ENCODE measurements at regions not wholly inside any gene's neighbourhood (a gene's known extent, or its start where the extent isn't known, plus 50 kb on each side); places are given as distances from the start of the nearest gene placed in this dataset.

DNA sequence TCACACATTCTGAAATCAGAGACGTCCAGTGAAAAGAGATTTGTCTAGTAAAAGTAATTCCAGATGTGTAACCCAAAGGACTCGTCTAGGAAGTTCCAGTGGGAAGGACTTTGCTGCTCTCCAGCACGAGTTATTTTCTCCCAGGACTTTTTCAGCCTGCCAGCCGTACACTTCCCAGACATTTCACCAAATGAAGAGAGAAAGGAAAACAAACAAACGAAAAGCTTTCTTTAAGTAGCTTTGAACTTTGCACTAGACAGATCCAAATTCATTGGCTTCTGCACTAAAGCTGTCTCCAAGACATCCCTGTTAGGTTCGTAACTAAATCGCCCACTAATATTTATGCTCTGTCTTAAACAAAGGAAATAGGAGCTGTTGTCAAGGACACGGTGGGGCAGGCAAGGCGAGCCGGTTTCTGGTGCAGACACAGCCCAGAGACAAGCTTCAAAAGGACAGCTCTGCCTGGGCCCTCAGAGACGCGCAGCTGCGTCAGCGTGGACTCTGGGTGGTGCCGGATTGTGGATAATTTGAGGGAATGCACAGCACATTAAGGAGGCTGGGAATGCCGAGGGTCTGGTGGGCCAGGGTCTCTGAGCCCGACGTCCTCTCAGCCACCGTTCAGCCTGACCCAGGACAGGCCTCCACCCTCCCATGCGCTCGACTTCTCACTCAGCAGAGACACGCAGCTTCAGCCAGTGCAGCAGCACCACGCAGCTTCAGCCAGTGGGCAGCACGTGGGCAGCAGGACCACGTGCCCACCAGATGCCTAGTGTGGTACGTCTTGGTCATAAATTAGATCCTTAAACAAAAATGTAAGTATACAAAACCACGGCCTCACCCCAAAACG lies 64.1 kb upstream of the INSIG1 start:
- FAIRE-seq (no peak), DNase-seq (ENCODE audit: low read depth, low spot score) (no peak)
- Histone ChIP-seq H4K20me1 (replicated peaks; ENCODE audit: control insufficient read depth, extremely low read depth, insufficient read depth, low read length) (no peaks in the 10 kb centered on the region), H3K9ac (replicated peaks; ENCODE audit: extremely low read depth, insufficient read depth, low read length) (no peak overlapping the region), H3K79me2 (ENCODE audit: control insufficient read depth, insufficient read depth, low read length) (no peaks in the 10 kb centered on the region), H3K9me3 (replicated peaks; ENCODE audit: control insufficient read depth, insufficient read depth, low read length) (no peaks in the 10 kb centered on the region), H3K9me1 (replicated peaks; ENCODE audit: control insufficient read depth, extremely low read depth, insufficient read depth, low read length) (no peaks in the 10 kb centered on the region), H2AFZ (ENCODE audit: low read depth, low read length) (no peak overlapping the region), H3K27ac (ENCODE audit: insufficient read depth, low read depth, low read length) (no peak overlapping the region), H3K36me3 (ENCODE audit: control insufficient read depth in 2 of 2, extremely low read depth in 1 of 2, insufficient read depth in 2 of 2, low read length in 2 of 2) (no peaks in the 10 kb centered on the region), H3K27me3 (ENCODE audit: control insufficient read depth in 2 of 2, insufficient read depth in 2 of 2, low read length in 2 of 2) (no peaks in the 10 kb centered on the region), H3K4me2 (ENCODE audit: insufficient read depth, low read length) (no peak overlapping the region), H3K4me3 (replicated peaks in 1 of 3; ENCODE audit: insufficient read depth in 1 of 3, low read depth in 1 of 3, low read length in 3 of 3) (no peak overlapping the region), H3K4me1 (ENCODE audit: control insufficient read depth, extremely low read depth, insufficient read depth, low read length) (no peaks in the 10 kb centered on the region)
- TF ChIP-seq CTCF (IDR thresholded peaks at IDR 0.05; ENCODE audit: extremely low read depth in 1 of 2, insufficient read depth in 1 of 2, low read depth in 1 of 2, low read length in 2 of 2) (no peak), JUN (IDR thresholded peaks at IDR 0.05; ENCODE audit: borderline replicate concordance, insufficient read depth, insufficient read length, low read depth) (no peak)
- TF ChIP-seq, protein P1, sequence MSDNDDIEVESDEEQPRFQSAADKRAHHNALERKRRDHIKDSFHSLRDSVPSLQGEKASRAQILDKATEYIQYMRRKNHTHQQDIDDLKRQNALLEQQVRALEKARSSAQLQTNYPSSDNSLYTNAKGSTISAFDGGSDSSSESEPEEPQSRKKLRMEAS (IDR thresholded peaks at IDR 0.05; ENCODE audit: insufficient read depth, insufficient read length) = no peak
- no TSS peak for BruUV-seq (replicated peaks)
- ChIA-PET POLR2A (no interaction called here), CTCF (interaction anchor here (0.6 to 1.5 kb wide), 4 partner anchors 18 to 146 kb away, joined by 3 to 4 read pairs (median 4); no protein-coding TSS in a partner anchor)
- intact Hi-C loops (cut with micrococcal nuclease) (loop anchor here (1.0 kb wide), 1 partner anchor 112 kb away; no protein-coding TSS in a partner anchor), dilution Hi-C loops (cut with MboI; ENCODE audit: extremely low pct_ligation_motif_present, low sequenced_read_pairs) (no loop called here)

GRCh38 chr7:155234158-155234492 lies 63.6 kb upstream of the INSIG1 start:
- CTCF ChIA-PET = interaction anchor here (0.9 to 1.5 kb wide), 2 partner anchors 19 to 111 kb away, joined by 3 to 4 read pairs; no protein-coding TSS in a partner anchor
- FAIRE-seq = no peak
- dilution Hi-C loops (cut with MboI; ENCODE audit: extremely low pct_ligation_motif_present, low sequenced_read_pairs) = no loop called here

More at GRCh38 chr7:155234158-155234492, 63.6 kb upstream of the INSIG1 start:
- Histone ChIP-seq H2AFZ (ENCODE audit: low read depth, low read length) (no peak overlapping the region), H3K9ac (replicated peaks; ENCODE audit: extremely low read depth, insufficient read depth, low read length) (no peak overlapping the region), H3K4me1 (ENCODE audit: control insufficient read depth, extremely low read depth, insufficient read depth, low read length) (no peaks in the 10 kb centered on the region), H3K4me2 (ENCODE audit: insufficient read depth, low read length) (no peak overlapping the region), H3K4me3 (replicated peaks in 1 of 3; ENCODE audit: insufficient read depth in 1 of 3, low read depth in 1 of 3, low read length in 3 of 3) (no peak overlapping the region), H3K79me2 (ENCODE audit: control insufficient read depth, insufficient read depth, low read length) (no peaks in the 10 kb centered on the region), H3K27ac (ENCODE audit: insufficient read depth, low read depth, low read length) (no peak overlapping the region), H3K9me1 (replicated peaks; ENCODE audit: control insufficient read depth, extremely low read depth, insufficient read depth, low read length) (no peaks in the 10 kb centered on the region), H3K9me3 (replicated peaks; ENCODE audit: control insufficient read depth, insufficient read depth, low read length) (no peaks in the 10 kb centered on the region), H3K36me3 (ENCODE audit: control insufficient read depth in 2 of 2, extremely low read depth in 1 of 2, insufficient read depth in 2 of 2, low read length in 2 of 2) (no peaks in the 10 kb centered on the region), H3K27me3 (ENCODE audit: control insufficient read depth in 2 of 2, insufficient read depth in 2 of 2, low read length in 2 of 2) (no peaks in the 10 kb centered on the region), H4K20me1 (replicated peaks; ENCODE audit: control insufficient read depth, extremely low read depth, insufficient read depth, low read length) (no peaks in the 10 kb centered on the region)
- DNase-seq (ENCODE audit: low read depth, low spot score) = no peak
- POLR2A ChIA-PET = no interaction called here
- TF ChIP-seq FOS (IDR thresholded peaks at IDR 0.05; ENCODE audit: borderline replicate concordance, insufficient read depth, low read length) (no peak), JUN (IDR thresholded peaks at IDR 0.05; ENCODE audit: borderline replicate concordance, insufficient read depth, insufficient read length, low read depth) (no peak), MYC (IDR thresholded peaks at IDR 0.05; ENCODE audit: low read depth, low read length) (no peak), CTCF (IDR thresholded peaks at IDR 0.05; ENCODE audit: extremely low read depth in 1 of 2, insufficient read depth in 1 of 2, low read depth in 1 of 2, low read length in 2 of 2) (no peak), GATA2 (IDR thresholded peaks at IDR 0.05; ENCODE audit: insufficient read depth, insufficient read length, low read depth, low read length) (no peak), EZH2 (IDR thresholded peaks at IDR 0.05; ENCODE audit: borderline replicate concordance, low read depth, low read length, severe bottlenecking) (no peak), POLR2A (IDR thresholded peaks at IDR 0.05; ENCODE audit: low read depth, low read length) (no peak), POLR2AphosphoS5 (IDR thresholded peaks at IDR 0.05; ENCODE audit: insufficient read depth, low read depth, low read length) (no peak)
- TF ChIP-seq, protein P1 (IDR thresholded peaks at IDR 0.05; ENCODE audit: insufficient read depth, insufficient read length) = no peak
- intact Hi-C loops (cut with micrococcal nuclease) = loop anchor here (1.0 kb wide), 1 partner anchor 111 kb away; no protein-coding TSS in a partner anchor
- BruUV-seq (replicated peaks) = no TSS peak
